Upper lobe of left lung (tissue), 6 donors: ENCODE measurements at regions not wholly inside any gene's neighbourhood (a gene's known extent, or its start where the extent isn't known, plus 50 kb on each side); places are given as distances from the start of the nearest gene placed in this dataset.

ENCODE experiments used
- ATAC-seq, 2 donors: fragments of 200-7000 bp; cut with Tn5 transposase; one replicate each; pipeline ENCODE4 v1.9.1; 2022; ENCODE audit warnings: mild to moderate bottlenecking in 2 of 2, moderate library complexity in 2 of 2; ENCODE audit not compliant: low FRiP score in 2 of 2
- DNase-seq, 2 donors: peaks; one replicate each; pipeline ENCODE4 v3.0.0-alpha.2; 2019 to 2020
- H3K27ac ChIP-seq, 4 donors: fragments of 200-600 bp; sonication (generic); one replicate each; pipeline ENCODE4 v1.5.1; 2016 to 2019
- H3K27me3 ChIP-seq, 4 donors: fragments of 200-600 bp; sonication (generic); one replicate each; pipeline ENCODE4 v1.5.1; 2017 to 2019
- H3K36me3 ChIP-seq, 4 donors: fragments of 200-600 bp; sonication (generic); one replicate each; pipeline ENCODE4 v1.5.1; 2016 to 2019
- H3K4me1 ChIP-seq, 4 donors: fragments of 200-600 bp; sonication (generic); one replicate each; pipeline ENCODE4 v1.5.1; 2018 to 2019
- H3K4me3 ChIP-seq, 4 donors: fragments of 200-600 bp; sonication (generic); one replicate each; pipeline ENCODE4 v1.5.1; 2017 to 2019; ENCODE audit warnings: mild to moderate bottlenecking in 2 of 4, moderate library complexity in 1 of 4
- H3K9me3 ChIP-seq, 4 donors: fragments of 200-600 bp; sonication (generic); one replicate each; pipeline ENCODE4 v1.5.1; 2018 to 2019
- CTCF ChIP-seq, 6 experiments: fragments of 450-650 bp in 4 of 6; fragments of 200-600 bp in 2 of 6; sonication (generic) in 2 of 6; IDR thresholded peaks; one replicate each; pipeline ENCODE4 v1.5.1; 2016 to 2019; ENCODE audit warnings: antibody characterized with exemption in 6 of 6
- EP300 ChIP-seq, 4 donors: sonication (generic); formaldehyde crosslinking; IDR thresholded peaks; one replicate each; pipeline ENCODE4 v1.5.1; 2017; ENCODE audit warnings: antibody characterized with exemption in 4 of 4, control low read depth in 2 of 4
- POLR2A ChIP-seq, 4 donors: fragments of 450-650 bp; IDR thresholded peaks; one replicate each; pipeline ENCODE4 v1.5.1; 2016 to 2017; ENCODE audit warnings: antibody characterized with exemption in 4 of 4, mild to moderate bottlenecking in 2 of 4
- POLR2AphosphoS5 ChIP-seq, 2 donors: sonication (generic); formaldehyde crosslinking; IDR thresholded peaks; one replicate each; pipeline ENCODE4 v1.5.1; 2017; ENCODE audit warnings: antibody characterized with exemption in 2 of 2
- WGBS, 2 donors: methylation state at CpG; one replicate each; pipeline ENCODE4 v1.1.5; 2017 to 2018; 5-methylcytosine and 5-hydroxymethylcytosine counted together
- donor health status: DM: no; HTN: no; CAD: no; lungs with moderate emphysema.
- donor health status: DM: no; HTN: yes; CAD: no; lungs with severe emphysema.

GRCh38 chr2:67234440-67234839 is 162.7 kb upstream of the ETAA1 start:
- no peak overlapping the region for H3K4me3 ChIP-seq
- TF ChIP-seq CTCF (IDR thresholded peaks at IDR 0.05) (peak in 3 of 6 experiments; percentile 8 to 37 (median 26)), POLR2A (IDR thresholded peaks at IDR 0.05) (no peak), POLR2AphosphoS5 (IDR thresholded peaks at IDR 0.05) (no peak), EP300 (IDR thresholded peaks at IDR 0.05) (no peak)
- DNase-seq (no peak), ATAC-seq (peak in 1 of 2 donors; percentile 19)
- no peaks in the 10 kb centered on the region for H3K9me3 ChIP-seq
- no peaks in the 10 kb centered on the region for H3K4me1 ChIP-seq
- no peak overlapping the region for H3K27ac ChIP-seq
- H3K36me3 ChIP-seq, result no peaks in the 10 kb centered on the region
- 61 to 66% methylated on average over 3 of the region's 3 CpGs for WGBS, 2 donors
- H3K27me3 ChIP-seq, result no peaks in the 10 kb centered on the region

- no peaks in the 10 kb centered on the region for H3K27me3 ChIP-seq
- no peaks in the 10 kb centered on the region for H3K4me1 ChIP-seq
- no peak overlapping the region for H3K27ac ChIP-seq
- DNase-seq (no peak), ATAC-seq (no peak)
- H3K4me3 ChIP-seq, result no peak overlapping the region
- WGBS, 2 donors, result 73 to 79% methylated on average over 2 of the region's 2 CpGs
- H3K9me3 ChIP-seq, result no peaks in the 10 kb centered on the region
- TF ChIP-seq EP300 (IDR thresholded peaks at IDR 0.05), result no peak
- no peak for TF ChIP-seq POLR2A (IDR thresholded peaks at IDR 0.05)
- no peak for TF ChIP-seq POLR2AphosphoS5 (IDR thresholded peaks at IDR 0.05)
- TF ChIP-seq CTCF (IDR thresholded peaks at IDR 0.05), result no peak
- H3K36me3 ChIP-seq, result no peaks in the 10 kb centered on the region
Observed at GRCh38 chr2:67237288-67237687, 159.8 kb upstream of the ETAA1 start.

DNA sequence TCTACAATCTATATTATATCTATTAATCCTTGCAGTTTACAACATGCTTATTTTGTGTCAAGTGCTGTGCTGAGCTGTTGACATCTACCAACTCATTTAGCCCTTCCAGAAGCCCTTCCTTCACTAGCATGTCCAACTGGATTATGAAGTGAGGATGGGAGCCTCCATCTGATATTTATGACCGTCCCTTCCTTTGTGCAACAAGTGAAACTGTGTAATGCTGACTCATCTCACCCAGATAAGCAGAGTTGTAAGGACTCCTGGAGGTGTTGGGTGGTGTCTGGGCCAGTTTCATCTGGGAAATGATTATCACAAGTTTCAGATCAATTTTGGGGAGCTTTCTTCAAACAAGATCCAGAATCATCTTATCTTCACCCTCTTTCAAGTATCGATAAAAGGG is 156.6 kb upstream of the ETAA1 start:
- H3K36me3 ChIP-seq, result no peaks in the 10 kb centered on the region
- H3K9me3 ChIP-seq, result no peaks in the 10 kb centered on the region
- H3K4me3 ChIP-seq, result no peak overlapping the region
- TF ChIP-seq EP300 (IDR thresholded peaks at IDR 0.05) (no peak), POLR2A (IDR thresholded peaks at IDR 0.05) (no peak), CTCF (IDR thresholded peaks at IDR 0.05) (no peak), POLR2AphosphoS5 (IDR thresholded peaks at IDR 0.05) (no peak)
- 90 to 93% methylated on average over 2 of the region's 2 CpGs for WGBS, 2 donors
- ATAC-seq (no peak), DNase-seq (no peak)
- no peaks in the 10 kb centered on the region for H3K27me3 ChIP-seq
- no peaks in the 10 kb centered on the region for H3K4me1 ChIP-seq
- H3K27ac ChIP-seq, result no peak overlapping the region

DNA sequence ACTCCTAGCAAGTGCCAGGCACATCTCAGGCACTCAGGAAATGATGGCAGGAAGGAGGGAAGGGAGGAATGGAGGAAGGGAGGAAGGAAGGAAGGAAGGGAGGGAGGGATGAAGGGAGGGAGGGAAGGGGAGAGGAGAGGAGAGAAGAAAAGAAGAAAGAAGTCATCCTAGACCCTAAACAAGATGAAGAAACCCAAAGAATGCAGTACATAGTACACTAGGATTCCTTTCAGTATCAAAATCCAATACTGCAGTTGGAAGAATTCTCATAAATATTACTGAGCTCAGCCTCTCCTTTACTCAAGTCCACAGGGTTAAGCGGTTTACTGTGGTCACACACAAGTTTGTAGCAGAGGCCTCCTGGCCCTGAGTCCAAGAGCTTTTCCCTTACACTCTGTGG is 155.7 kb upstream of the ETAA1 start:
- Histone ChIP-seq H3K27me3 (no peaks in the 10 kb centered on the region), H3K4me3 (no peak overlapping the region), H3K36me3 (no peaks in the 10 kb centered on the region), H3K27ac (no peak overlapping the region), H3K9me3 (no peaks in the 10 kb centered on the region), H3K4me1 (no peaks in the 10 kb centered on the region)
- WGBS, 2 donors, result 83 to 90% methylated on average over 1 of the region's 1 CpG
- DNase-seq, result no peak
- TF ChIP-seq CTCF (IDR thresholded peaks at IDR 0.05) (no peak), EP300 (IDR thresholded peaks at IDR 0.05) (no peak), POLR2A (IDR thresholded peaks at IDR 0.05) (no peak), POLR2AphosphoS5 (IDR thresholded peaks at IDR 0.05) (no peak)
- no peak for ATAC-seq

- Histone ChIP-seq H3K27me3 (no peaks in the 10 kb centered on the region), H3K4me1 (no peaks in the 10 kb centered on the region), H3K9me3 (no peaks in the 10 kb centered on the region), H3K27ac (no peak overlapping the region), H3K36me3 (no peaks in the 10 kb centered on the region), H3K4me3 (no peak overlapping the region)
- ATAC-seq (no peak), DNase-seq (no peak)
- WGBS, 2 donors, result 72 to 79% methylated on average over 3 of the region's 3 CpGs
- no peak for TF ChIP-seq CTCF (IDR thresholded peaks at IDR 0.05)
- TF ChIP-seq POLR2AphosphoS5 (IDR thresholded peaks at IDR 0.05), result no peak
- no peak for TF ChIP-seq POLR2A (IDR thresholded peaks at IDR 0.05)
- no peak for TF ChIP-seq EP300 (IDR thresholded peaks at IDR 0.05)
Observed at GRCh38 chr2:67242456-67242855, 154.7 kb upstream of the ETAA1 start.
